Left lung (tissue), 4 donors: ENCODE measurements at regions not wholly inside any gene's neighbourhood (a gene's known extent, or its start where the extent isn't known, plus 50 kb on each side); places are given as distances from the start of the nearest gene placed in this dataset.
"Not testable (repeated sequence)": the region's sequence is repeated elsewhere in the genome, so short reads cannot be mapped to it uniquely, and the experiment has no call there.

ENCODE experiments used
- ATAC-seq: fragments of 200-7000 bp; cut with Tn5 transposase; one replicate; pipeline ENCODE4 v1.9.1; 2020; ENCODE audit warnings: moderate library complexity
- DNase-seq, 4 donors: peaks; one replicate each; pipeline ENCODE4 v3.0.0-alpha.2; 2013 to 2020
- H3K27ac ChIP-seq, 2 donors: fragments of 200-600 bp; sonication (generic) in 1 of 2; one replicate each; pipeline versions ENCODE4 v1.5.0 to v1.8.0; 2020 to 2021
- H3K27me3 ChIP-seq, 2 donors: fragments of 200-600 bp; sonication (generic) in 1 of 2; one replicate each; pipeline versions ENCODE4 v1.5.0 to v1.8.0; 2020 to 2021
- H3K36me3 ChIP-seq, 2 donors: fragments of 200-600 bp; sonication (generic) in 1 of 2; one replicate each; pipeline versions ENCODE4 v1.5.0 to v1.8.0; 2020 to 2021
- H3K4me1 ChIP-seq, 2 donors: fragments of 200-600 bp; one replicate each; pipeline ENCODE4 v1.8.0; 2021
- H3K4me3 ChIP-seq, 2 donors: fragments of 200-600 bp; sonication (generic) in 1 of 2; one replicate each; pipeline versions ENCODE4 v1.5.0 to v1.8.0; 2020 to 2021; ENCODE audit warnings: mild to moderate bottlenecking in 1 of 2
- H3K9me3 ChIP-seq, 2 donors: fragments of 200-600 bp; sonication (generic) in 1 of 2; one replicate each; pipeline versions ENCODE4 v1.5.0 to v1.8.0; 2020 to 2021
- intact Hi-C, 2 donors: fragments of 100-400 bp; cut with DNase I; formaldehyde crosslinking; loops; one replicate each; pipeline versions ENCODE4 v1.11.2 to v1.14.2; 2022
- TF ChIP-seq, protein P1 (sequence below), 2 donors: fragments of 200-600 bp; sonication (generic) in 1 of 2; IDR thresholded peaks; one replicate each; pipeline versions ENCODE4 v1.5.0 to v1.8.0; 2021; ENCODE audit warnings: antibody characterized with exemption in 2 of 2
- donor health status: DM: no; HTN: yes; CAD: no.
- donor health status: DM: no; HTN: no; CAD: no.

GRCh38 chr2:14781142-14781541 is 148.6 kb downstream of the LRATD1 start:
- TF ChIP-seq, protein P1, sequence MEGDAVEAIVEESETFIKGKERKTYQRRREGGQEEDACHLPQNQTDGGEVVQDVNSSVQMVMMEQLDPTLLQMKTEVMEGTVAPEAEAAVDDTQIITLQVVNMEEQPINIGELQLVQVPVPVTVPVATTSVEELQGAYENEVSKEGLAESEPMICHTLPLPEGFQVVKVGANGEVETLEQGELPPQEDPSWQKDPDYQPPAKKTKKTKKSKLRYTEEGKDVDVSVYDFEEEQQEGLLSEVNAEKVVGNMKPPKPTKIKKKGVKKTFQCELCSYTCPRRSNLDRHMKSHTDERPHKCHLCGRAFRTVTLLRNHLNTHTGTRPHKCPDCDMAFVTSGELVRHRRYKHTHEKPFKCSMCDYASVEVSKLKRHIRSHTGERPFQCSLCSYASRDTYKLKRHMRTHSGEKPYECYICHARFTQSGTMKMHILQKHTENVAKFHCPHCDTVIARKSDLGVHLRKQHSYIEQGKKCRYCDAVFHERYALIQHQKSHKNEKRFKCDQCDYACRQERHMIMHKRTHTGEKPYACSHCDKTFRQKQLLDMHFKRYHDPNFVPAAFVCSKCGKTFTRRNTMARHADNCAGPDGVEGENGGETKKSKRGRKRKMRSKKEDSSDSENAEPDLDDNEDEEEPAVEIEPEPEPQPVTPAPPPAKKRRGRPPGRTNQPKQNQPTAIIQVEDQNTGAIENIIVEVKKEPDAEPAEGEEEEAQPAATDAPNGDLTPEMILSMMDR (IDR thresholded peaks at IDR 0.05), result no peak
- Histone ChIP-seq H3K36me3 (no peaks in the 10 kb centered on the region), H3K4me3 (no peak overlapping the region), H3K9me3 (peaks cover 0 to 14% of the 10 kb centered on the region in 2 donors), H3K27ac (no peak overlapping the region), H3K4me1 (no peaks in the 10 kb centered on the region), H3K27me3 (no peaks in the 10 kb centered on the region)
- intact Hi-C loops, result no loop called here
- ATAC-seq, result no peak
- DNase-seq, result no peak

DNA sequence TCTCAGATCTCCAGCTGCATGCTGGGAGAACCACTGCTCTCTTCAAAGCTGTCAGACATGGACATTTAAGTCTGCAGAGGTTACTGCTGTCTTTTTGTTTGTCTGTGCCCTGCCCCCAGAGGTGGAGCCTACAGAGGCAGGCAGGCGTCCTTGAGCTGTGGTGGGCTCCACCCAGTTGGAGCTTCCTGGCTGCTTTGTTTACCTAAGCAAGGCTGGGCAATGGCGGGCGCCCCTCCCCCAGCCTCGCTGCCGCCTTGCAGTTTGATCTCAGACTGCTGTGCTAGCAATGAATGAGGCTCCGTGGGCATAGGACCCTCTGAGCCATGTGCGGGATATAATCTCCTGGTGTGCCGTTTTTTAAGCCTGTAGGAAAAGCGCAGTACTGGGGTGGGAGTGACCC is 156.3 kb downstream of the LRATD1 start:
- H3K4me3 ChIP-seq, ATAC-seq, H3K27me3 ChIP-seq, DNase-seq, H3K4me1 ChIP-seq, intact Hi-C loops, H3K36me3 ChIP-seq, H3K27ac ChIP-seq: not testable (repeated sequence)
- H3K9me3 ChIP-seq, result peaks cover 0 to 24% of the 10 kb centered on the region in 2 donors

GRCh38 chr2:14790041-14790640 is 157.6 kb downstream of the LRATD1 start:
- ATAC-seq (no peak), DNase-seq (no peak)
- Histone ChIP-seq H3K9me3 (peaks cover 0 to 24% of the 10 kb centered on the region in 2 donors), H3K27ac (no peak overlapping the region), H3K36me3 (no peaks in the 10 kb centered on the region), H3K4me3 (no peak overlapping the region), H3K4me1 (no peaks in the 10 kb centered on the region), H3K27me3 (no peaks in the 10 kb centered on the region)
- intact Hi-C loops, result no loop called here
- TF ChIP-seq, protein P1 (IDR thresholded peaks at IDR 0.05), result no peak

GRCh38 chr2:14803994-14804393 is 171.5 kb downstream of the LRATD1 start:
- no peak for DNase-seq
- Histone ChIP-seq H3K27me3 (no peaks in the 10 kb centered on the region), H3K36me3 (no peaks in the 10 kb centered on the region), H3K4me3 (no peak overlapping the region), H3K27ac (no peak overlapping the region), H3K4me1 (no peaks in the 10 kb centered on the region), H3K9me3 (peaks cover 0 to 13% of the 10 kb centered on the region in 2 donors)
- ATAC-seq, result no peak
- intact Hi-C loops, result no loop called here
- TF ChIP-seq, protein P1 (IDR thresholded peaks at IDR 0.05), result no peak

DNA sequence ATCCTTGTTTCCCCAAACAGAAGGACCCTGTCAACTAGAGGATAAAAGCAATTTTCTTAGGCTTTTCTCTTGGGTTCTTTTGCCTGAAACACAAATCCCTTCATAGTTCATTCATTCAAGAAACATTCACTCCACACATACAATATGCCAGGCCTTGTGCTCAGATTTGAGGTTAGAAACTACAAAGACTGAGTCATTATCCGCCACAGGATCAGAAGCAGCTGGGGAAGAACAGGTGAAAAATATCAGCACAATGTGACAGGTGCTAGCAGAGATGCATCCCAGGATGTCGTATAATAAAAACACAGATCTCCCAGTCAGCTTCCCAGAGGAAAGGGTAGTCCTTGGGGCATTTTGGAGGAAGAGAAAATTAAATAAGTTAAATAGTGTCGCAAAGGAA is 172.4 kb downstream of the LRATD1 start:
- ATAC-seq, result no peak
- TF ChIP-seq, protein P1 (IDR thresholded peaks at IDR 0.05), result no peak

DNA sequence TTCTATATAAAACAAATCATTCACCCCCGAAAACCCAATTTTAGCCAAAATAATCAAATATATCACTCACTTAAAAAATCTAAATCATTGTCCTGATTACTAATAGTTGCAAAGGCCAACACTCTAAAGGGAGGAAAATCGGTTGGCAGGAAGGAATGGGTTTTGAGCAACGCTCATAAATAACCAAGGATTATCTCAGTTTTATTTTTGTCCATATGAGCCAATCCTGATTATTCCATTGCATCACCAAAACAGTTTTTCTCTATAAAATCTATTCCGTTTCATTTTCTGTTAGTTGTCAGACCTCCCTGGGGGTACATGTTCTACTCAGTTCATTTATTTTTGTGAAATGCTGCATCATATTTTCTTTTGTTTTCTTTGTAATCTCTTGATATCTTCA is 174.1 kb downstream of the LRATD1 start:
- peaks cover 0 to under 1% of the 10 kb centered on the region in 2 donors for H3K9me3 ChIP-seq
- no peaks in the 10 kb centered on the region for H3K27me3 ChIP-seq
- DNase-seq, result peak in 2 of 4 donors; percentile 4 to 36
- ATAC-seq, result no peak
- H3K36me3 ChIP-seq, result no peaks in the 10 kb centered on the region
- H3K4me3 ChIP-seq, result no peak overlapping the region
- intact Hi-C loops, result no loop called here
- no peak overlapping the region for H3K27ac ChIP-seq
- TF ChIP-seq, protein P1 (IDR thresholded peaks at IDR 0.05), result no peak
- H3K4me1 ChIP-seq, result no peaks in the 10 kb centered on the region

More for the DNA sequence above, 172.4 kb downstream of the LRATD1 start:
- DNase-seq, result no peak
- no peaks in the 10 kb centered on the region for H3K36me3 ChIP-seq
- intact Hi-C loops, result no loop called here
- no peaks in the 10 kb centered on the region for H3K4me1 ChIP-seq
- no peaks in the 10 kb centered on the region for H3K27me3 ChIP-seq
- H3K4me3 ChIP-seq, result no peak overlapping the region
- peaks cover 0 to 12% of the 10 kb centered on the region in 2 donors for H3K9me3 ChIP-seq
- no peak overlapping the region for H3K27ac ChIP-seq
